ENCODE measurements at regions not wholly inside any gene's neighbourhood (a gene's known extent, or its start where the extent isn't known, plus 50 kb on each side); places are given as distances from the start of the nearest gene placed in this dataset.
"Not testable (repeated sequence)": the region's sequence is repeated elsewhere in the genome, so short reads cannot be mapped to it uniquely, and the experiment has no call there.

DNA sequence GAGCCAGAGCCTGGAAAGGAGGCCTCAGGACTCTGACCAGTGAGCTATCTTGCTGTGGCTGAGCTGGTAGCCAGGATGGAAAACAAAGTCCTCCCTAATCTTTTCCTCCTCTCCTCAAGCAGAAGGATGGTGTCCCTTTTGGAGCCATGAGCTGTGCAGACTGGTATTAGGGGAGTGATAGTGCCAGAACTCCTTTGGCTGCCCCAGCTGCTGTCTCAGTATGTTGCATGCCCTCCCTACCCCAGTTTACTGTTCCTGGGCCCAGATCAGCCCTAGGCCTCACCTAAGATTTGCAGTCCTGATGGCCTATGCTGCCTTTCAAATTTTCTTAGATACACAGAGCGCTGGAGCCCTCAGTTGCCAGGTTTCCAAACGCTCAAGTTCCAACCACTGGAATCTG lies 150.3 kb upstream of the ALG10B start:
- peaks cover 74% of the 10 kb centered on the region for H3K9me3 Mint-ChIP-seq
- no peak overlapping the region for H3K27ac Mint-ChIP-seq
- CTCF ChIA-PET: no interaction called here
- TF ChIP-seq CREM (CRISPR knock-in tag; IDR thresholded peaks at IDR 0.05): no peak
- TF ChIP-seq HMGA2 (CRISPR knock-in tag; IDR thresholded peaks at IDR 0.05): no peak
- no peak for TF ChIP-seq OVOL2 (CRISPR knock-in tag; IDR thresholded peaks at IDR 0.05; ENCODE audit: borderline replicate concordance)
- TF ChIP-seq ZNF263 (CRISPR knock-in tag; IDR thresholded peaks at IDR 0.05; ENCODE audit: low read depth): no peak
- TF ChIP-seq RELA (CRISPR knock-in tag; IDR thresholded peaks at IDR 0.05; ENCODE audit: borderline replicate concordance): no peak
- TF ChIP-seq, protein P1, sequence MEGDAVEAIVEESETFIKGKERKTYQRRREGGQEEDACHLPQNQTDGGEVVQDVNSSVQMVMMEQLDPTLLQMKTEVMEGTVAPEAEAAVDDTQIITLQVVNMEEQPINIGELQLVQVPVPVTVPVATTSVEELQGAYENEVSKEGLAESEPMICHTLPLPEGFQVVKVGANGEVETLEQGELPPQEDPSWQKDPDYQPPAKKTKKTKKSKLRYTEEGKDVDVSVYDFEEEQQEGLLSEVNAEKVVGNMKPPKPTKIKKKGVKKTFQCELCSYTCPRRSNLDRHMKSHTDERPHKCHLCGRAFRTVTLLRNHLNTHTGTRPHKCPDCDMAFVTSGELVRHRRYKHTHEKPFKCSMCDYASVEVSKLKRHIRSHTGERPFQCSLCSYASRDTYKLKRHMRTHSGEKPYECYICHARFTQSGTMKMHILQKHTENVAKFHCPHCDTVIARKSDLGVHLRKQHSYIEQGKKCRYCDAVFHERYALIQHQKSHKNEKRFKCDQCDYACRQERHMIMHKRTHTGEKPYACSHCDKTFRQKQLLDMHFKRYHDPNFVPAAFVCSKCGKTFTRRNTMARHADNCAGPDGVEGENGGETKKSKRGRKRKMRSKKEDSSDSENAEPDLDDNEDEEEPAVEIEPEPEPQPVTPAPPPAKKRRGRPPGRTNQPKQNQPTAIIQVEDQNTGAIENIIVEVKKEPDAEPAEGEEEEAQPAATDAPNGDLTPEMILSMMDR (IDR thresholded peaks at IDR 0.05): no peak
- peaks cover 13% of the 10 kb centered on the region for H3K27me3 Mint-ChIP-seq (ENCODE audit: low read depth)
- DNase-seq (ENCODE audit: low spot score): no peak
- POLR2A ChIA-PET: no interaction called here
- peaks cover 66% of the 10 kb centered on the region for H3K36me3 Mint-ChIP-seq
- no peaks in the 10 kb centered on the region for H3K4me1 Mint-ChIP-seq
- ATAC-seq: no peak
- H3K4me3 Mint-ChIP-seq: no peak overlapping the region

DNA sequence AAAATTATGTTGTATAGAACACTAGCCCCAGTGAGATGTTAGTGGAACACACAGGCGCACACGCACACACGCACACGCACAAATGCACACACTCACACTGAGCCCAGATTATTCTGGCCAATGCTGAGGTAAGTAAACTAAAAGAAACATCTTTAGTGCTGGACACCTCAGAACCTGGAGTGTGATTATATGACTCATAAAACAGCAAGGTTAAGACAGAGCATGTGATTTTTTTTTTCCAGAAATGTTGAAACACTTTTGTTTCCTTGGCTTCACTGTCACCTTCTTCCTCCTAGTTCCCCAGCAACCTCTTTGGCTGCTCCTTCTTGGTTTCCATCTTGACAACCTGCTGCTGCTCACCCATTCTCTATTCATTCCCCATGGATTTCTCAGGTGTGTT lies 141.0 kb upstream of the ALG10B start:
- Mint-ChIP-seq H3K36me3 (peaks cover 78% of the 10 kb centered on the region), H3K27me3 (ENCODE audit: low read depth) (peaks cover 12% of the 10 kb centered on the region), H3K27ac (no peak overlapping the region), H3K4me1 (no peaks in the 10 kb centered on the region), H3K9me3 (peaks cover 89% of the 10 kb centered on the region), H3K4me3 (no peak overlapping the region)
- ATAC-seq (no peak), DNase-seq (ENCODE audit: low spot score) (no peak)
- TF ChIP-seq SP1 (CRISPR knock-in tag; conservative IDR thresholded peaks at IDR 0.05) (no peak), TEAD1 (CRISPR knock-in tag; IDR thresholded peaks at IDR 0.05) (no peak)
- CTCF ChIA-PET: no interaction called here
- POLR2A ChIA-PET: no interaction called here

DNA sequence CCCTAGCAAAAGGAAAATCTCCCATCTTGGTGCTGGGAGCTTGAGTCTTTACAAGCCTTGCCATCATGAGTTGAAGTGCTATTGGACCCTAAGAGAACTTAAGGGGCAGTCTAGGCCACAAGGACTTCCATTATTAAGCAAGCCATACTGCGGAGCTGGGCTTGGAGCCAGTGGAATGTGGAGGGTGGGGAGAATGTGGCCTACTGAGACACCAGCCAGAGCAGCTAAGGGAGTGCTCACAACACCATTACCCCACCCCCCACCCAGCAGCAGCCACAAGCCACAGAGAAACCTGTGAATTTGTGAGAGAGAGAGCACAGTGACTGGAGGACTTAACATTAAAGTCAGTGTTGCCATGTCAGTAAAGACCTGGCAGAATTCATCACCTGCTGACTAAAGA lies 133.0 kb upstream of the ALG10B start:
- ATAC-seq; POLR2A ChIA-PET; DNase-seq (ENCODE audit: low spot score); H3K27me3 Mint-ChIP-seq (ENCODE audit: low read depth); H3K4me3 Mint-ChIP-seq; H3K4me1 Mint-ChIP-seq; CTCF ChIA-PET; H3K27ac Mint-ChIP-seq: not testable (repeated sequence)
- H3K9me3 Mint-ChIP-seq: peaks cover 59% of the 10 kb centered on the region
- H3K36me3 Mint-ChIP-seq: peaks cover 48% of the 10 kb centered on the region

DNA sequence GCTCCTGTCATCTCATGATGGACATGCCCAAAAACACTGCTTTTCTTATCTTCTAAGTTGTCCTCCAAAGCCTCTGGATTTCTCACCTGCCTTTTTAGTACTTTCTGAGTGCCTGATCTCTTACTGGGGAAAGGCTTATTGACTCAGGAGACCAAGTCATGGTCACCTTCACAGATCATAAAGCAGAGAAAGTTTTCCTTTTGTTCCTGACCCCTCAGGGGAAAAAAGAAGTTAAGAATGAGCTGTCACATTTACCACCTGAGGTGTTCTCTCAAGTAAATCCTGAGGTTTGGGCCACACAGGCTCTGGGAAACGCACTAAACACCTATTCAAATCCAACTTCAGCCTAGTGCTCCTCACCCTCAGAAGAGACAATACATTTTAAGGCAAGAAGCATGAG lies 119.3 kb upstream of the ALG10B start:
- H3K27ac Mint-ChIP-seq; H3K4me1 Mint-ChIP-seq; H3K27me3 Mint-ChIP-seq (ENCODE audit: low read depth); DNase-seq (ENCODE audit: low spot score); POLR2A ChIA-PET; ATAC-seq; H3K4me3 Mint-ChIP-seq; CTCF ChIA-PET: not testable (repeated sequence)
- peaks cover 54% of the 10 kb centered on the region for H3K36me3 Mint-ChIP-seq
- peaks cover 78% of the 10 kb centered on the region for H3K9me3 Mint-ChIP-seq

DNA sequence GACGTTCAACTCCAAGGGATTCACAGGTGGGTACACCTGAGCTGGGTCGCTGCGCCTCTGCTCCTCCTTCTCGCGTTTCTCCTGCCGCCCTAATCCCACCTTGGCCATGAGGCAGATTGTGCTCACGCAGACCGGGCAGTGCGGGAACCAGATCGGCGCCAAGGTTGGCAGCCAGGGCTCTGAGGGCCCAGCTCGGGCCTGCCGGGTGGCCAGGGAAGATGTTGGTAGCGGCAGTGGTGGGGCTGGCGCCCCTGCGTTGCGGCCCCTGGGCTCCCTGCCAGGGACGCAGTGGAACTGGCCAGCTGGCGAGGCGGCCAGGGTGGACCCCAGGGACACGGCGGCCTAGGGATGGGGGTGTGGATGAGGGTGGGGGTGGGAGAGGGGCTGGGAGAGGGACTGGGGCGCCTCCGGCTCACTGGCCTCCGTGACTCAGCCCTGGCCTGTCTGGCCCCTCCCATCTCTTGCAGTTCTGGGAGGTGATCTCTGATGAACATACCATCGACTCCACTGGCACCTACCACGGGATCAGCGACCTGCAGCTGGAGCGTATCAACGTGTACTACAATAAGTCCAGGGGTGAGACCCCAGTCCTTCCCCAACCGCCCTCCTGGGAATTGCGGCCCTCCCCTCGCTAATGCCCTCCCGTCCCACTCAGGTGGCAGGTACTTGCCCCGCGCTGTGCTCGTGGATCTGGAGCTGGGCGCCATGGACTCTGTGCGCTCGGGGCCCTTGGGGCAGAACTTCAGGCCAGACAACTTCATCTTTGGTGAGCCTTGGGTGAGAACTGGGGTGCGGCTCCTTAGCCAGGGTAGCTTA lies 114.9 kb upstream of the ALG10B start:
- CTCF ChIA-PET: no interaction called here
- peaks cover 54% of the 10 kb centered on the region for H3K36me3 Mint-ChIP-seq
- DNase-seq (ENCODE audit: low spot score) (no peak), ATAC-seq (no peak)
- no peaks in the 10 kb centered on the region for H3K4me1 Mint-ChIP-seq
- POLR2A ChIA-PET: no interaction called here
- H3K4me3 Mint-ChIP-seq: no peak overlapping the region
- H3K27me3 Mint-ChIP-seq (ENCODE audit: low read depth): peaks cover 8% of the 10 kb centered on the region; the same call in 1 of the 2 replicates
- H3K9me3 Mint-ChIP-seq: peaks cover 70% of the 10 kb centered on the region
- H3K27ac Mint-ChIP-seq: no peak overlapping the region
- TF ChIP-seq NFE2L1 (CRISPR knock-in tag; IDR thresholded peaks at IDR 0.05) (no peak), ZNF138 (CRISPR knock-in tag; conservative IDR thresholded peaks at IDR 0.05) (no peak), RORB (CRISPR knock-in tag; IDR thresholded peaks at IDR 0.05) (no peak), RELA (CRISPR knock-in tag; IDR thresholded peaks at IDR 0.05; ENCODE audit: borderline replicate concordance) (no peak), ZNF416 (CRISPR knock-in tag; IDR thresholded peaks at IDR 0.05) (no peak), CREM (CRISPR knock-in tag; IDR thresholded peaks at IDR 0.05) (no peak)
- TF ChIP-seq, protein P2, sequence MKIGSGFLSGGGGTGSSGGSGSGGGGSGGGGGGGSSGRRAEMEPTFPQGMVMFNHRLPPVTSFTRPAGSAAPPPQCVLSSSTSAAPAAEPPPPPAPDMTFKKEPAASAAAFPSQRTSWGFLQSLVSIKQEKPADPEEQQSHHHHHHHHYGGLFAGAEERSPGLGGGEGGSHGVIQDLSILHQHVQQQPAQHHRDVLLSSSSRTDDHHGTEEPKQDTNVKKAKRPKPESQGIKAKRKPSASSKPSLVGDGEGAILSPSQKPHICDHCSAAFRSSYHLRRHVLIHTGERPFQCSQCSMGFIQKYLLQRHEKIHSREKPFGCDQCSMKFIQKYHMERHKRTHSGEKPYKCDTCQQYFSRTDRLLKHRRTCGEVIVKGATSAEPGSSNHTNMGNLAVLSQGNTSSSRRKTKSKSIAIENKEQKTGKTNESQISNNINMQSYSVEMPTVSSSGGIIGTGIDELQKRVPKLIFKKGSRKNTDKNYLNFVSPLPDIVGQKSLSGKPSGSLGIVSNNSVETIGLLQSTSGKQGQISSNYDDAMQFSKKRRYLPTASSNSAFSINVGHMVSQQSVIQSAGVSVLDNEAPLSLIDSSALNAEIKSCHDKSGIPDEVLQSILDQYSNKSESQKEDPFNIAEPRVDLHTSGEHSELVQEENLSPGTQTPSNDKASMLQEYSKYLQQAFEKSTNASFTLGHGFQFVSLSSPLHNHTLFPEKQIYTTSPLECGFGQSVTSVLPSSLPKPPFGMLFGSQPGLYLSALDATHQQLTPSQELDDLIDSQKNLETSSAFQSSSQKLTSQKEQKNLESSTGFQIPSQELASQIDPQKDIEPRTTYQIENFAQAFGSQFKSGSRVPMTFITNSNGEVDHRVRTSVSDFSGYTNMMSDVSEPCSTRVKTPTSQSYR (CRISPR knock-in tag; IDR thresholded peaks at IDR 0.05): no peak
- TF ChIP-seq, protein P3, sequence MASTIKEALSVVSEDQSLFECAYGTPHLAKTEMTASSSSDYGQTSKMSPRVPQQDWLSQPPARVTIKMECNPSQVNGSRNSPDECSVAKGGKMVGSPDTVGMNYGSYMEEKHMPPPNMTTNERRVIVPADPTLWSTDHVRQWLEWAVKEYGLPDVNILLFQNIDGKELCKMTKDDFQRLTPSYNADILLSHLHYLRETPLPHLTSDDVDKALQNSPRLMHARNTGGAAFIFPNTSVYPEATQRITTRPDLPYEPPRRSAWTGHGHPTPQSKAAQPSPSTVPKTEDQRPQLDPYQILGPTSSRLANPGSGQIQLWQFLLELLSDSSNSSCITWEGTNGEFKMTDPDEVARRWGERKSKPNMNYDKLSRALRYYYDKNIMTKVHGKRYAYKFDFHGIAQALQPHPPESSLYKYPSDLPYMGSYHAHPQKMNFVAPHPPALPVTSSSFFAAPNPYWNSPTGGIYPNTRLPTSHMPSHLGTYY (CRISPR knock-in tag; IDR thresholded peaks at IDR 0.05): no peak
- TF ChIP-seq, protein P4, sequence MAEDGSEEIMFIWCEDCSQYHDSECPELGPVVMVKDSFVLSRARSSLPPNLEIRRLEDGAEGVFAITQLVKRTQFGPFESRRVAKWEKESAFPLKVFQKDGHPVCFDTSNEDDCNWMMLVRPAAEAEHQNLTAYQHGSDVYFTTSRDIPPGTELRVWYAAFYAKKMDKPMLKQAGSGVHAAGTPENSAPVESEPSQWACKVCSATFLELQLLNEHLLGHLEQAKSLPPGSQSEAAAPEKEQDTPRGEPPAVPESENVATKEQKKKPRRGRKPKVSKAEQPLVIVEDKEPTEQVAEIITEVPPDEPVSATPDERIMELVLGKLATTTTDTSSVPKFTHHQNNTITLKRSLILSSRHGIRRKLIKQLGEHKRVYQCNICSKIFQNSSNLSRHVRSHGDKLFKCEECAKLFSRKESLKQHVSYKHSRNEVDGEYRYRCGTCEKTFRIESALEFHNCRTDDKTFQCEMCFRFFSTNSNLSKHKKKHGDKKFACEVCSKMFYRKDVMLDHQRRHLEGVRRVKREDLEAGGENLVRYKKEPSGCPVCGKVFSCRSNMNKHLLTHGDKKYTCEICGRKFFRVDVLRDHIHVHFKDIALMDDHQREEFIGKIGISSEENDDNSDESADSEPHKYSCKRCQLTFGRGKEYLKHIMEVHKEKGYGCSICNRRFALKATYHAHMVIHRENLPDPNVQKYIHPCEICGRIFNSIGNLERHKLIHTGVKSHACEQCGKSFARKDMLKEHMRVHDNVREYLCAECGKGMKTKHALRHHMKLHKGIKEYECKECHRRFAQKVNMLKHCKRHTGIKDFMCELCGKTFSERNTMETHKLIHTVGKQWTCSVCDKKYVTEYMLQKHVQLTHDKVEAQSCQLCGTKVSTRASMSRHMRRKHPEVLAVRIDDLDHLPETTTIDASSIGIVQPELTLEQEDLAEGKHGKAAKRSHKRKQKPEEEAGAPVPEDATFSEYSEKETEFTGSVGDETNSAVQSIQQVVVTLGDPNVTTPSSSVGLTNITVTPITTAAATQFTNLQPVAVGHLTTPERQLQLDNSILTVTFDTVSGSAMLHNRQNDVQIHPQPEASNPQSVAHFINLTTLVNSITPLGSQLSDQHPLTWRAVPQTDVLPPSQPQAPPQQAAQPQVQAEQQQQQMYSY (CRISPR knock-in tag; IDR thresholded peaks at IDR 0.05): no peak

Data from WTC11 (cell line).